ENCODE measurements at regions not wholly inside any gene's neighbourhood (a gene's known extent, or its start where the extent isn't known, plus 50 kb on each side); places are given as distances from the start of the nearest gene placed in this dataset.
"Not testable (repeated sequence)": the region's sequence is repeated elsewhere in the genome, so short reads cannot be mapped to it uniquely, and the experiment has no call there.

DNA sequence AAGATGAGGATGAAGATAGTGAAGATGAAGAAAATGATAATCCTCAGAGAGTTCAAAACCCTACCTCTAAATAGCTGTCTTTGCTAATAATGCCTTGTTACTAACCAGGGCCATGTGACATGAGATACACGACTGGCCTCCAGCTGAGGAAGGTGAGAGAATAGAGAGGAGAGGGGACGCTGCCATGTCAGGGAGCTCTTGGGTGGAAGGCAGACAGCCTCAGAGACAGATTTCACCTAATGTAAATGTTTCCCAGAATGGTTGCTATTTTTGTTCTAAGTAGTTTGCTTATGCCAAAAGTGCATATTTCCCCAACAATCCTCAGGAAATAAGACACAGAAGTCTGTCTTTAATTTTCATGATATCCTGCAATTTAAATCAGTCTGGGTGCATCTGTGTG, 138.4 kb downstream of the ELOVL4 start:
- DNase-seq = no peak

DNA sequence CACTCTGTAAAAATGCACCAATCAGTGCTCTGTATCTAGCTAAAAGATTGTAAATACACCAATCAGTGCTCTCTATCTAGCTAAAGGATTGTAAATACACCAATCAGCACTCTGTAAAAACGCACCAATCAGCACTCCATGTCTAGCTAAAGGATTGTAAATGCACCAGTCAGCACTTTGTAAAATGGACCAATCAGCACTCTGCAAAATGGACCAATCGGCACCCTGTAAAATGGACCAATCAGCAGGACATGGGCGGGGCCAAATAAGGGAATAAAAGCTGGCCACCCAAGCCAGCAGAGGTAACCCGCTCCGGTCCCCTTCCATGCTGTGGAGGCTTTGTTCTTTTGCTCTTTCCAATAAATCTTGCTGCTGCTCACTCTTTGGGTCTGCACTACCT, 140.7 kb downstream of the ELOVL4 start:
- not testable (repeated sequence) for DNase-seq

DNA sequence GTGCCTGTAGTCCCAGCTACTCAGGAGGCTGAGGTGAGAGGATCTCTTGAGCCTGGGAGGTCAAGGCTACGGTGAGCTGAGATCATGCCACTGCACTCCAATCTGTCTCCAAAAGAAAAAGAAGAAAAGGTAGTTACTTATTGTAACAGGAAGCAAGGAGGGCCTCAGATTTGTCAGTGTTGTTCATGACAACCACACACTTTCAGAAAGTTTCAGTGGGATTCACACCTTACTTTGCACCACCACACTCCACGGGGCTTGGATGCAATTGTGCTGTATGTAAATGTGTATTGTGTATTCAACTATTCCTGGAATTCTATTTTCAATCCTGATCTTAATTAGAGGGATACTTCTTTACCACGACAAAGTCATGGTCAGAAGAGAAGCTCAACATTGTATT, 142.6 kb downstream of the ELOVL4 start:
- DNase-seq = no peak

DNA sequence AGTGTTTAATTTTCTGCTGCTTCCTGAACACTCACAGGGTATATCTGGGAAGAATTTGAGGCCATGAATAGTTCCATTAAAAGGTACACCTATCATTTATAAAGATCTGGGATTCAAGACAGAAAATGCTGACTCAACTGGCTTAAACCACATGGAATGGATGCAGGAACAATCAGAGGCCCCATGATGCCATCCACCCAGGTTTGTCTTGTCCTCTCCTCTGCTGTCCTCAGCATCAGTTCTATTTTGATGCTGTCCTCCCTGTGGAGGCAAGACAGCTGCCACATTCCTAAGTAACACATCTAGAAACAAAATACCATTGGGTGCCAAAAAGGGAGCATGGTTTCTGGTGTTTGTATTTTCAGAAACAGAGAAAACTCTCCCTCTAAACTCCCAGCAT, 143.4 kb downstream of the ELOVL4 start:
- DNase-seq = no peak

- no peak for DNase-seq
Observed at GRCh38 chr6:79802657-79803300, 144.6 kb downstream of the ELOVL4 start.

GRCh38 chr6:79801362-79801761, 146.0 kb downstream of the ELOVL4 start:
- DNase-seq = no peak

GRCh38 chr6:79798841-79799240, 148.5 kb downstream of the ELOVL4 start:
- DNase-seq = no peak

- no peak for DNase-seq
Observed at GRCh38 chr6:79797912-79798311, 149.4 kb downstream of the ELOVL4 start.

GRCh38 chr6:79797163-79797764, 150.1 kb downstream of the ELOVL4 start:
- DNase-seq = no peak

GRCh38 chr6:79796197-79796596, 151.2 kb downstream of the ELOVL4 start:
- no peak for DNase-seq

DNA sequence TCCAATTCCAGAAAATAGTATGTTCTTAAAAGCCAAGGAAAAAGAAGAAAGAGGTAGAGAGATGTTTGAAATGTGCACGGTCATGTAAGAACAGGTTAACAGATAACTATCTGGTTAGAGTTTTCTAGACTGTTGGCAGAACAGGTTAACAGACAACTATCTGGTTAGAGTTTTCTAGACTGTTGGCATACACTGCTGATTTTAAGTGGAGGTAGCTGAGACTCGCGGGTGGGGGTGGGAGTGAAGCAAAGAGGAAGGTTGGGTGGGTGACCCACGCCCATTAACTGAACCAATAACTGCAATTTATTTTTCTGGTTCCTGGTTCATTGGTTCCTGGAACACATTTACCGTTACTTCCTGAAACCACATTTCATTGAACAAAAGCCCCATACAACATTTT, 157.5 kb downstream of the ELOVL4 start:
- DNase-seq = no peak

DNA sequence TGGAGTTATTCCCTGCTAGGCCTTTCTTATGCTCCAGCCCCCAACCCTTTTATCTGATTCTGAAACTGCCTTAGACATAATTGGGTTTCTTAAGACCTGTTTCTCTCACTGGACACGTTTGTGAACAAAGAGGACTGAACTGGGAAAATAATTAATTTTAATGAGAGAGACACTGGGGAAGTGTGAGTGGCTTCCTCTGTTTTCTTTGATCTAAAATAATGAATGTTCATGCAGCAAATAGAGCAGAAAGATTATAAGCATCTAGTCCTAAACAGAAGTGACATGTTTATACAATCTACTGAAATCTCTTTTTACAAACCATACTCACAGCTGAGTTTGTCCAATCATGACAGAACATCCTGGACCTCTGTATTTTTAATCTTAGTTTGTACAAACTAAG, 157.6 kb downstream of the SH3BGRL2 start:
- DNase-seq = no peak

- DNase-seq = no peak
Observed at GRCh38 chr6:79787626-79788025, 156.5 kb downstream of the SH3BGRL2 start.

DNA sequence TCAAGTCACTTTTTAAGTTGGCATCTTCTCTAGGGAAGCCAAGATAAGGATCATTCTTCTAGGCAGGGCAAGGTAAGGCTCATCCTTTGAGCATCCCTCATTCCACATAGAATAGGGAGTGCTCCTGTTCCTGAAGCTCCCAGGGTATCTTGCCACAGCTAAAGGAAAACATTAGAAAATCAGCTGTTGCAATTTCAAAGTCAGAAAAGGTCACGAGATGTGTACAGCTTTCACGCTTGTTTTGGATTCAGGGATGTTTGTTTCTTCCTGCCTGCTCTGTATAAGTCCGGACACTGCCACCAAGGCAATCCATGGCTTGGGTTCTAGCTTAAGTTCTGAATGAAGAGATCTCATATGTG, 153.2 kb downstream of the SH3BGRL2 start:
- DNase-seq = no peak

- DNase-seq = no peak
Observed at GRCh38 chr6:79783670-79784394, 152.7 kb downstream of the SH3BGRL2 start.

GRCh38 chr6:79782792-79783580, 151.9 kb downstream of the SH3BGRL2 start:
- no peak for DNase-seq

DNA sequence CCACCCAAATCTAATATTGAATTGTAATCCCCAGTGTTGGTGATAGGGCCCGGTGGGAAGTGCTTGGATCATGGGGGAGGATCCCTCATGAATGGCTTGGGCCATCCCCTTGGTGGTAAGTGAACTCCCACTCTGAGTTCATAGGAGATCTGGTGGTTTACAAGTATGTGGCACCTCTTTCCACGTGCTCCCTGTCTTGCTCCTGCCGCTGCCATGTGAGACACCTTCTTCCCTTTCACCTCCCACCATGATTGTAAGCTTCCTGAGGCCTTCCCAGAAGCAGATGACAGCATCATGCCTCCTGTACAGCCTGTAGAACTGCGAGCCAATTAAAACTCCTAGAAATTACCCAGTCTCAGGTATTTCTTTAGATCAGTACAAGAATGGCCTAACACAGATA, 150.8 kb downstream of the SH3BGRL2 start:
- DNase-seq = no peak

DNA sequence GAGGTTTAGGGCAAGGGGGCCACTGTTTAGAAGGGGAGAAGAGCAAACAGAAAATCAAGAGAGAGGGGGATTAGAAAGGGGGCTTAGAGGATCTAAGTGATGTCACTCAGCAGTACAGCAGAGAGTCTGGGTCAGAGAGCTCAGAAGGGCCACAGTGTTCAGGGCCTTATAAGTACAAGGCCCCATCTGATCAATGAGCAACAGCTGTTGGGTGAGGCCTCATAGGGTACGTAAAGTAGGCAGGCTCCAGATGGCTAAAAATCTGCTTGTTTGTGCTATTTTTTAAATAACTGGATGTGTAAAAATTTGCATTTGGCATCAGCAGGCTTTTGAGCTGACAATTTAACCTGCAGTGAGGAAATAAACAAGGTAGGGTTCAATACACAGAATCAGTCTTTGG, 149.8 kb downstream of the SH3BGRL2 start:
- DNase-seq = no peak

- no peak for DNase-seq
Observed at GRCh38 chr6:79778816-79779215, 147.7 kb downstream of the SH3BGRL2 start.

DNA sequence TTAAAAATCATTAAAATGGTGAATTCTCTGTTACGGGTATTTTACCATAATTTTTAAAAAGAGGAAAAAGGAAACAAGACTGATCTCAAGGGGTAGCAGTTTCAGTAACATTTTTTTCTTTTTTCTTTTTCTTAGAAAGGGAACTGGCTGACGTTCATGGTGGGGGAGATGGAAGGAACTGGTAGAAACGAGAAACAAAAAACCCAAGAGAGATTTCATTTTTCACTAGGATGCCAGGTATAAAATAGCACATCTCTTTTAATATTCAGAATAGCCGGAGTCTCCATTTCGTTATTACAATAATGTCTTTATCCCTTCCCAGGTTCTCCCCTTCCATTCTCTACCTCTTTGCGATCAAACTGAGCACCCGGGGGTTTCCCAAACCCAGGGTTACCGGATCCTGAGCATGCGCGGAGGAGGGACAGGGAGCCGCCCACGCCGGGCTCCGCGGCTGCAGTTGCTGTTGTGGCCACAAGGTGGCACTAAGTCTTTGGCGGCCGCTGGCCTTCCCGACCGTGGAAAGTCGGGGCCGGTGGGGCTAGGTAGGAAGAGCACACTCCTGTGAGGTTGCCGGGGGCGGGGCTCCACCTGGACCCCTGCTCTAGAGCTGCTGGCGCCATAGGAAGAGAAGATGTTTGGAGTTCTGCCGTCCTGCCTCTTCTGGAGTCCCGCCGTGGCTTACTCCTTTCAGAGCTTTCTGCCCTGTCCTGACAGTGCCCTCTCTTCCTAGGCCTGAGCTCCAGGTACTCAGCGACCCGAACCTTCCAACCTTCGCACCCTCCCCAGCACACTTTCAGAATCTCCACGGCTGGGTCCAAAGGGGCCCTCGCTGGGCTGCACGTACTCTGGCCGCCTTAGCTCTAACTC, 146.8 kb downstream of the SH3BGRL2 start:
- peak; percentile 86 for DNase-seq

DNA sequence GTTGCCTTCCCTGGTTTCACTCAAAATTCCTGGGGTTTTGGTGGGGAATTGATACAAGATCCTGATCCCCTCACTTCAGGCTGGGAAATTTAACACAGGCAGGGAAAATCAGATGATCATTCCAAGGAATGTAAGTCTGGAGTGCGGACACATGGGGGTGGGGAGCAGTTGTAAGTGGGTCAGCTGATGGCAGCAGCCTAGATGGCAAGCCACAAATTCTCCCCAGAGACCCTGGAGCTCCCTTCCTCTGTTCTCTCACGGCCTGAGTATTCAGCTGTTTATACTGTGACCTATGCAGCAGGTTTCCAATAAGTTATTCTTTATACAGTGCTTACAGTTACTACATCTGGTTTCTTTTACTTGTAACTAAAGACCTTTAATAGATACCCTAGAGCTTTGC, 144.9 kb downstream of the SH3BGRL2 start:
- no peak for DNase-seq

GRCh38 chr6:79775222-79775621, 144.1 kb downstream of the SH3BGRL2 start:
- DNase-seq = no peak

DNA sequence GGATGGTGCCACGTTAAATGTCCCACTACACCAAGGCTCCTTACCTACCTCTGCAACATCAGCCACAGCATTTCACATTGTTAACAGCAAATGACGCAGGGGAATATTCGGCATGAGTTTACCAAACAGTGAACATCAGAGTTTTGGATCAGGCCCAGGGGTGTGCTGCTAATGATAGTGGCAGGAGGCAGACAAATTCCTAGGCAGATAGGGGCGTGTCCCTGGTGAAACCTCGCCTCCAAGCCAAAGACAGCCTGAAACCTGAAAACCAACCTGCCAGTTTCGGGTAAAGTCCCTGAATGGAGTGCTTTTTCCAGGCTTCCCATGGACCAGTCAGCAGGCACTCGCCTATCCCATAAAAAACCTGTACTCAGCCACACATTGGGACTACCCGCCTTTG, 133.6 kb downstream of the SH3BGRL2 start:
- DNase-seq = no peak
